ENCODE measurements at regions not wholly inside any gene's neighbourhood (a gene's known extent, or its start where the extent isn't known, plus 50 kb on each side); places are given as distances from the start of the nearest gene placed in this dataset.

GRCh38 chr5:110159202-110159601, 469.5 kb downstream of the MAN2A1 start:
- DNase-seq, result no peak

GRCh38 chr5:110161162-110161561, 471.4 kb downstream of the MAN2A1 start:
- no peak for DNase-seq

- no peak for DNase-seq
Measured at GRCh38 chr5:110165366-110165765, 475.6 kb downstream of the MAN2A1 start.

- DNase-seq, result no peak
Measured at GRCh38 chr5:110167384-110167783, 477.7 kb downstream of the MAN2A1 start.

GRCh38 chr5:110169461-110169860, 479.7 kb downstream of the MAN2A1 start:
- no peak for DNase-seq

- no peak for DNase-seq
Measured at GRCh38 chr5:110177729-110178128, 488.0 kb downstream of the MAN2A1 start.

GRCh38 chr5:110179321-110179720, 489.6 kb downstream of the MAN2A1 start:
- no peak for DNase-seq

- no peak for DNase-seq
Measured at GRCh38 chr5:110194191-110194590, 504.5 kb downstream of the MAN2A1 start.

- no peak for DNase-seq
Measured at GRCh38 chr5:110195288-110195687, 505.6 kb downstream of the MAN2A1 start.

- DNase-seq, result no peak
Measured at GRCh38 chr5:110201791-110202190, 512.1 kb downstream of the MAN2A1 start.

GRCh38 chr5:110203661-110204060, 513.9 kb downstream of the MAN2A1 start:
- no peak for DNase-seq

GRCh38 chr5:110209401-110209800, 517.1 kb downstream of the TMEM232 start:
- DNase-seq, result no peak

- DNase-seq, result no peak
Measured at GRCh38 chr5:110218981-110219380, 507.5 kb downstream of the TMEM232 start.

- DNase-seq, result no peak
Measured at GRCh38 chr5:110219769-110220168, 506.7 kb downstream of the TMEM232 start.

- DNase-seq, result no peak
Measured at GRCh38 chr5:110221036-110221435, 505.4 kb downstream of the TMEM232 start.

- no peak for DNase-seq
Measured at GRCh38 chr5:110224050-110224449, 502.4 kb downstream of the TMEM232 start.

- no peak for DNase-seq
Measured at GRCh38 chr5:110225949-110226348, 500.5 kb downstream of the TMEM232 start.

- DNase-seq, result no peak
Measured at GRCh38 chr5:110239786-110240185, 486.7 kb downstream of the TMEM232 start.

- no peak for DNase-seq
Measured at GRCh38 chr5:110242950-110243349, 483.5 kb downstream of the TMEM232 start.

- DNase-seq, result no peak
Measured at GRCh38 chr5:110248921-110249320, 477.6 kb downstream of the TMEM232 start.

GRCh38 chr5:110250355-110250754, 476.1 kb downstream of the TMEM232 start:
- DNase-seq, result no peak

GRCh38 chr5:110250755-110251154, 475.7 kb downstream of the TMEM232 start:
- DNase-seq, result no peak

- DNase-seq, result no peak
Measured at GRCh38 chr5:110251366-110251765, 475.1 kb downstream of the TMEM232 start.

- DNase-seq, result no peak
Measured at GRCh38 chr5:110255194-110255593, 471.3 kb downstream of the TMEM232 start.

- DNase-seq, result no peak
Measured at GRCh38 chr5:110256298-110256697, 470.2 kb downstream of the TMEM232 start.

GRCh38 chr5:110257971-110258370, 468.5 kb downstream of the TMEM232 start:
- no peak for DNase-seq
